Bone marrow (tissue), 2 donors: ENCODE measurements at regions not wholly inside any gene's neighbourhood (a gene's known extent, or its start where the extent isn't known, plus 50 kb on each side); places are given as distances from the start of the nearest gene placed in this dataset.
"Not testable (repeated sequence)": the region's sequence is repeated elsewhere in the genome, so short reads cannot be mapped to it uniquely, and the experiment has no call there.

Experiments
- DNase-seq, 2 donors: peaks; one replicate each; lab custom pipeline; 2025; lab: John Stamatoyannopoulos, UW

DNA sequence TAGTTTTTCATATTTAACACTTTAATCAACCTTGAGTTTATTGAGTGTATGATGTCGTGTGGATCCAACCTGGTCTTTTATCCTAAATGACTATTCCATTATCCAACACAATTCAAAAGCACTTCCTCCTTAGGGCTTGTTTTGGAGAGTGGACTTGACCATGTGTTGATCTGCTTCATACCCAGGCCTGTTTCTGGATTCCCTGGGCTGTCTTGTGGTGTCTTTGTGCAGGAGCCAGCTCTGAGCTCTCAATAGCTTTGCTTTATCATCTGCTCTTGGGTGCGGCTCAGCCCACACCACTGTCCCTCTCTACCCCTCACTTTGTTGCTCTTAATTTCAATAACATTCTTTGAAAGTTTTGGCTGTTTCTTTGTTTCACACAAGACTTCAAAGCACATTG lies 70.9 kb upstream of the CHST15 start:
- no peak for DNase-seq

DNA sequence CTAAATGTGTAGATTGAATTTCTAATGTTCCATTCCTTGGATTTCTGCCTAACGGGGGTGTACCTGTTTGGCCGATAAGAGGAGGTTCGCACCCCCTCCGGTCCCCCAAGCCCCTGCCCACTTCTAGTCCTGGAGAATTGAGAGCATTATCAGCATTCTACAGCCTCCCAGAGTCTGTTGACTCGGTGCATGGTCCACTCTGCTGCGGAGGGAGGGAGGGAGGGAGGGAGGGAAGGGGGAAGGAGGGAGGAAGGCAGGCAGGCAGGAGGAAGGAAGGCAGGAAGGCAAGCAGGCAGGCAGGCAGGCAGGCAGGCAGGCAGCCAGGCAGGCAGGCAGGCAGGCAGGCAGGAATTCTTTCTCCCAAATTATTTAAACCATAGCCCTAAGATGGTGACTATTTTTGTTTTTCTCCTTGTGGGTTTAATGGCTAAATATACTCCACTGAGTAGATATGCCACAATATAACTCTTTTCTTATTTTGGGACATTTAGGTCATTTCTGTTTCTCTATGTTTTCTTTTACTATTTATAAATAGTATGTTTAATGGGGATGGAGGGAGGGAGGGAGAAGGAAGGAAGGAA lies 69.5 kb upstream of the CHST15 start:
- no peak for DNase-seq

DNA sequence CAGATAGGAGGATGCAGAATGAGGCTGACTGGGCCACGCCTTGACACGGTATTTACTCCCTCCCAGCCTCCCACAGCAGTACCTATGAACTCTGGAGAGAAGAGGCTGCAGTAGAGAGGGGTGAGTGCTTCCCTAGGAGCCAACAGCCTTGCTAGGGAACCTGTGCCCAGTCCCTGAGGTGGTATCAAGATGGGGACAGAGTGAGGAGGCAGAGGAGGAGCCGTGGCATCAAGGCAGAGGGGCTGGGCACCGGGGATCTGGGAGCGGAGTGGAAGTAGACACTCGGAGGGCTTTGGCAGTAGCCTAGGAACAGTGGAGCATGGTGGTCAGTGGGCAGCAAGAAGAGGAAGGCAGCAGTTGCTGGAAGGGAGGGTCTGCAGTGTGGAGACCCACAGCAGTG lies 68.7 kb upstream of the CHST15 start:
- DNase-seq: no peak

- no peak for DNase-seq
These were observed 68.2 kb upstream of the CHST15 start for GRCh38 chr10:124161601-124162000.

- DNase-seq: no peak
These were observed 67.7 kb upstream of the CHST15 start for GRCh38 chr10:124160943-124161582.

DNA sequence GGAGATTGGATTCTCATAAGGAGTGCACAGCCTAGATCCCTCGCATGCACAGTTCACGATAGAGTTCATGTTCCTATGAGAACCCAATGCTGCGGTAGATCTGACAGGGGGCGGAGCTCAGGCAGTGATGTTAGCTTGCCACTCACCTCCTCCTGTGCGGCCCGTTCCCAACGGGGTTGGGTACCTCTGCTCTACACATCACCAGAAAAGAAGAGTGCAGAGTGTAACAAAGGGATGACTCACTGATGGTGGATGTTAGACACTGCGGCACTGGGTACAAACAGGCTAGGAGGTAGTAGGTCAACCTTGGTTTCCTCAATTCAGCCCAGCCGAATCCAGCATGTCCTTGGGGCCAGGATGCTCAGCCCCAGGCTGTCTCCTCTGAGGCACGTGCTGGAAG lies 66.8 kb upstream of the CHST15 start:
- DNase-seq: no peak

DNA sequence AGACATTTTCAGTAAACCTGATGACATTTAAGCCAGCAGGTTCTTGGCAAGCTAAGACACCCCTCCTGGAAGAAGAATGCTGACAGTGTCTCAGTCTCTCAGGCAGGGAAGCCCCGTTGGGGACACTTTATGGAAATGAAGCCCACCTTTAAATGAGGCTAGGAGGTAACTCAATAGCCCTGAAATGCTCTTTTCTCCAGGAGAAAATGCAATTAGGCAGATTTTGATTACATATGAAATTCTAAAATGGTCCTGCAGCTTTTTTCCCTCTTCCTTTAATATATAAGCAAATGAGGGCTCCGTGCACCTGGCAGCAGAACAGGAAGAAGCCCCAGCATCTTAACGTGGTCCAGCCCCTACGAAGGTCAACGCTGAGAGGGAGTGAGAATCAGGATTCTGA lies 65.8 kb upstream of the CHST15 start:
- no peak for DNase-seq

DNA sequence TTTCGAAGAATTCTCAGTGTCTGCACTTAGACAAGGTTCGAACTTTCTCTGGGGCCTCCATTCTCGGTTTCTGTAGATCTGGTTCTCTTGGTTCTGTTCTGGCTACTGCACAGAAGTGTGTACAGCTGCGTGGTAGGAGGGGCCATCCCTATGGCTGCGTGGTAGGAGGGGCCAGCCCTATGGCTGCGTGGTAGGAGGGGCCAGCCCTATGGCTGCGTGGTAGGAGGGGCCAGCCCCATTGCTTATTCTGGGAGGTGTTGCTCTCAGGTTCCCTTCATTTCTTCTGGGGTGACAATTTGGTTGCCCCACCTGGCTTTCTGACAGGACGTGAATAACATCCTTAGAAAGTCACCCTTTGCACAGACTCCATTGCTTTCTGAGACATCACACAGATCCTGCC lies 65.2 kb upstream of the CHST15 start:
- no peak for DNase-seq

DNA sequence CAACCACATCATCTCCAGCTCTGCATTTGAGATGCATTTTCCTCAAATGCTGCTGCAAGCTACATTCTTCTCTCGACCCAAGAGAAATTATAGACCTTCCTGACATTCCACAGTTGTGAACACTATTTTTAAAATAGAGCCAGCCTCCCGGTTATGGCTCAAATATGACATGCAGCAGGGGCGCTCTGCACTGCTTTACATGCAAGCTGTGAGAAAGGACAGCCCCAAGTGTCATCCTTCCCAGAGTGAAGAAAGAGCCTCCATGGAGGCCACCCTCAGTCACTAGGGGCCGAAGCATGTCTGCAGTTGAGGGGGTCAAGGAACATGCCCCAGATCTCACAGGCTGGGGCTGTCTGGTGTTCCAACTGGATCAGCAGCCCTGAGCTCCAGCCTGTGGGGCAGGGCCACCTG lies 63.9 kb upstream of the CHST15 start:
- DNase-seq: no peak

GRCh38 chr10:124156524-124157260 lies 63.3 kb upstream of the CHST15 start:
- no peak for DNase-seq

GRCh38 chr10:124155781-124156435 lies 62.5 kb upstream of the CHST15 start:
- DNase-seq: no peak

GRCh38 chr10:124153023-124153826 lies 59.8 kb upstream of the CHST15 start:
- peak; percentile 12 to 66 for DNase-seq

- DNase-seq: no peak
These were observed 59.0 kb upstream of the CHST15 start for GRCh38 chr10:124152139-124153022.

DNA sequence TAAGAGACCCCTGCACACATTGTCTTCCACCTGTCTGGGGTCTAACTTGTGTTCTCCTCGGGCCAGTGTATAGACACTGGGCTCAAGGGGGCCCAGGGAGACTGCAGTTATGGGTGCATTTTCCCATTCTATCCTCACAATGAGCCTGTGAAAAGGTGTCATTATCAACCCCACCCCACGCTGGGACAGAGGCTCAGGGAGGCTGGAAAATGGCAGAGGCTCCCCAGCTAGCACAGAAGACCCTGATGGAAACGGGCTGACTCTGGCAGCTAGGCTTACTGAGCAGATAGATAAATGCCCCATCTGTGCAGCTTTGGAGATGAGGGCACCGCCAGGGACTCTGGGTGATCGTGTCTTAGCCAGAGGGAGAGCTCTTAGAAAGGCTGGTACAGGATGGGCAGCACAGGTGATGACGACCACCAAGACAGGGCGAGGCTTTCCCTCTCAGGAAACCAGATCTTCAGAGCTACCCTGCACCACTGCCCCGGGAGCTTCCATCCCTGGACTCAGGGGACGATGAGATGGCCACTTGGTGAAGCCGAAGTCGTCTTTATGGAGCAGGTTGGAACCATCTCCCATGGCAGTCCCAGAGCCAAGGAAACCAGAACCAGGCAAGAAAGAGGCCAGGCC lies 58.2 kb upstream of the CHST15 start:
- DNase-seq: no peak

GRCh38 chr10:124150807-124151417 lies 57.5 kb upstream of the CHST15 start:
- no peak for DNase-seq

GRCh38 chr10:124150189-124150806 lies 56.9 kb upstream of the CHST15 start:
- DNase-seq: no peak

DNA sequence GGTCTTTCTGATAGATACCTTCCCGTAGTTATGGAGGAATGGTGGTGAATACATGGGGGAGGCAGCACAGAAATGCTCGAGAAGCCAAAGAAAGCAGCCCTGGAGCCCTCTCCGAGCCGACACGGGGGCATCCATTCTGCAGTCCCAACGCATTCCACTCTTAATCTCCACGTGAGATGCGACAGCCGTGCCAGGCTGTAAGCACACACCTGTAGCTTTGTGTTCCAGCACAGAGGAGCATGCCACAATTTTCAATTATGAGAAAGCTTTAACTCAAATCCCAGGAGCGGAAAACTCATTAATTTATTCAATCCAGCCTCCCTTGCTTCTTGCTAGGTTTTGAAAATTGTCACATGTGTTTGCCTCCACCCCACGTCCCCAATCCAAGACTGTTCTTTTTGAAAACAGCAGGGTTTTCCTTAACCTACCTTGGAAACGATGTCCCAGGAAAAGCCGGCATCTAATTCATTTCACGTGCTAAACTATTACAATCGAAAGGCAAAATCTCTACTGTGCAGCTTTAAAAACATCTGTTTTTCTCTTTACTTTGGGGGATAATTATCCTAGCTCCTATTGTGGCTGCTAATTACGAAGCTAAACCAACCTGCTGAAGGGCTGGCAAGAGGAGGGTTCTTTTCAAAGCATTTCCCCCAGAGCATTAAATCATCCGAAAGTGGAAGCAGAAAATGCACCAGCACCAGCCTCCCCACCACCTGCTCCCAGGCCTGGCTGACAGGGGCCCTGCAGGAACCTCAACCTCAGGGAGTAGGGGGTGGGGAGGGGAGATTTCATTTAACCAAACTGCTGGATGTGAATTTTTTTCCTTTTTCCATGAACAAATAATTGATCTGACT lies 56.0 kb upstream of the CHST15 start:
- peak in 1 of 2 donors; percentile 10 for DNase-seq

GRCh38 chr10:124148509-124149188 lies 55.3 kb upstream of the CHST15 start:
- DNase-seq: not testable (repeated sequence)
